Transverse colon (tissue), 4 donors: ENCODE measurements at regions not wholly inside any gene's neighbourhood (a gene's known extent, or its start where the extent isn't known, plus 50 kb on each side); places are given as distances from the start of the nearest gene placed in this dataset.

ENCODE experiments used
- EP300 ChIP-seq: sonication (generic); formaldehyde crosslinking; IDR thresholded peaks from one replicate; pipeline ENCODE4 v1.6.1; 2017; ENCODE audit warnings: antibody characterized with exemption, low read depth
- POLR2A ChIP-seq: fragments of 450-650 bp; IDR thresholded peaks from one replicate; pipeline ENCODE4 v1.6.1; 2016; ENCODE audit warnings: antibody characterized with exemption, mild to moderate bottlenecking, moderate library complexity
- POLR2AphosphoS5 ChIP-seq, 3 donors: sonication (generic); formaldehyde crosslinking; IDR thresholded peaks; one replicate each; pipeline ENCODE4 v1.6.1; 2016; ENCODE audit warnings: antibody characterized with exemption in 3 of 3
- TF ChIP-seq, protein P1 (sequence below), 5 experiments: fragments of 200-600 bp in 3 of 5; fragments of 450-650 bp in 2 of 5; sonication (generic) in 3 of 5; IDR thresholded peaks; 1 replicate in 2 of 5; 2 replicates in 3 of 5; pipeline ENCODE4 v1.5.1; 2016 to 2017; ENCODE audit warnings: antibody characterized with exemption in 5 of 5, inconsistent platforms in 3 of 5, mild to moderate bottlenecking in 2 of 5, moderate library complexity in 1 of 5

DNA sequence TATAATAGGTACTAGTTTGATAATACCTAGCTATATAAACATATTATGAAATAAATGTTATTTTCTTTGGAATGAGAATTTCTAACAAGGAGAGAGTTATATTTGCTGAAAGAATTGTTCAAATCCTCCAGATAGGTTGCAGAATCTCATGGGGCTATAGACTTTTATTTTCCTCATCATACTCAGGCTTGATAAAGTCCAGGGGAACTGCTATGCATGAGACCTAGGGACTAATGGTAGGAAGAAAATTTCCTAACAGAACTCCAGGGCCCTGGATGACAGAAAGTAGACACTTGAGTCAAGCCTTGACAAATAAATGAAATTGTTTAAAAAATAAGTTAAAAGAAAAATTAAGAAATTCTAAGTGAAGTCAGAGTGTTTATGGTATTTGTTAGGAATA lies 138.5 kb upstream of the DACH1 start:
- TF ChIP-seq, protein P1, sequence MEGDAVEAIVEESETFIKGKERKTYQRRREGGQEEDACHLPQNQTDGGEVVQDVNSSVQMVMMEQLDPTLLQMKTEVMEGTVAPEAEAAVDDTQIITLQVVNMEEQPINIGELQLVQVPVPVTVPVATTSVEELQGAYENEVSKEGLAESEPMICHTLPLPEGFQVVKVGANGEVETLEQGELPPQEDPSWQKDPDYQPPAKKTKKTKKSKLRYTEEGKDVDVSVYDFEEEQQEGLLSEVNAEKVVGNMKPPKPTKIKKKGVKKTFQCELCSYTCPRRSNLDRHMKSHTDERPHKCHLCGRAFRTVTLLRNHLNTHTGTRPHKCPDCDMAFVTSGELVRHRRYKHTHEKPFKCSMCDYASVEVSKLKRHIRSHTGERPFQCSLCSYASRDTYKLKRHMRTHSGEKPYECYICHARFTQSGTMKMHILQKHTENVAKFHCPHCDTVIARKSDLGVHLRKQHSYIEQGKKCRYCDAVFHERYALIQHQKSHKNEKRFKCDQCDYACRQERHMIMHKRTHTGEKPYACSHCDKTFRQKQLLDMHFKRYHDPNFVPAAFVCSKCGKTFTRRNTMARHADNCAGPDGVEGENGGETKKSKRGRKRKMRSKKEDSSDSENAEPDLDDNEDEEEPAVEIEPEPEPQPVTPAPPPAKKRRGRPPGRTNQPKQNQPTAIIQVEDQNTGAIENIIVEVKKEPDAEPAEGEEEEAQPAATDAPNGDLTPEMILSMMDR (IDR thresholded peaks at IDR 0.05): no peak
- TF ChIP-seq POLR2AphosphoS5 (IDR thresholded peaks at IDR 0.05) (no peak), POLR2A (no peak), EP300 (no peak)
